Fibroblast of pulmonary artery (primary cell): ENCODE measurements at regions not wholly inside any gene's neighbourhood (a gene's known extent, or its start where the extent isn't known, plus 50 kb on each side); places are given as distances from the start of the nearest gene placed in this dataset.
"Not testable (repeated sequence)": the region's sequence is repeated elsewhere in the genome, so short reads cannot be mapped to it uniquely, and the experiment has no call there.

Source experiments
- DNase-seq: peaks from one replicate; pipeline ENCODE4 v3.0.0-alpha.2; 2010; ENCODE audit warnings: low read depth
- H3K4me3 ChIP-seq: replicated peaks from 2 replicates; pipeline ENCODE4 v1.5.1; 2011; ENCODE audit warnings: low read depth, mild to moderate bottlenecking, control low read depth, low read length, moderate library complexity
- TF ChIP-seq, protein P1 (sequence below): IDR thresholded peaks from 2 replicates; pipeline ENCODE4 v1.5.1; 2011; ENCODE audit warnings: mild to moderate bottlenecking, control low read depth, low read length, inconsistent platforms; ENCODE audit errors: missing control alignments

- TF ChIP-seq, protein P1, sequence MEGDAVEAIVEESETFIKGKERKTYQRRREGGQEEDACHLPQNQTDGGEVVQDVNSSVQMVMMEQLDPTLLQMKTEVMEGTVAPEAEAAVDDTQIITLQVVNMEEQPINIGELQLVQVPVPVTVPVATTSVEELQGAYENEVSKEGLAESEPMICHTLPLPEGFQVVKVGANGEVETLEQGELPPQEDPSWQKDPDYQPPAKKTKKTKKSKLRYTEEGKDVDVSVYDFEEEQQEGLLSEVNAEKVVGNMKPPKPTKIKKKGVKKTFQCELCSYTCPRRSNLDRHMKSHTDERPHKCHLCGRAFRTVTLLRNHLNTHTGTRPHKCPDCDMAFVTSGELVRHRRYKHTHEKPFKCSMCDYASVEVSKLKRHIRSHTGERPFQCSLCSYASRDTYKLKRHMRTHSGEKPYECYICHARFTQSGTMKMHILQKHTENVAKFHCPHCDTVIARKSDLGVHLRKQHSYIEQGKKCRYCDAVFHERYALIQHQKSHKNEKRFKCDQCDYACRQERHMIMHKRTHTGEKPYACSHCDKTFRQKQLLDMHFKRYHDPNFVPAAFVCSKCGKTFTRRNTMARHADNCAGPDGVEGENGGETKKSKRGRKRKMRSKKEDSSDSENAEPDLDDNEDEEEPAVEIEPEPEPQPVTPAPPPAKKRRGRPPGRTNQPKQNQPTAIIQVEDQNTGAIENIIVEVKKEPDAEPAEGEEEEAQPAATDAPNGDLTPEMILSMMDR: no peak
- no peak overlapping the region for H3K4me3 ChIP-seq
- DNase-seq: peak; percentile 33
These were observed 457.0 kb downstream of the PLOD2 start for GRCh38 chr3:145704020-145704419.

- H3K4me3 ChIP-seq, DNase-seq: not testable (repeated sequence)
These were observed 451.2 kb downstream of the PLOD2 start for GRCh38 chr3:145709779-145710178.

DNA sequence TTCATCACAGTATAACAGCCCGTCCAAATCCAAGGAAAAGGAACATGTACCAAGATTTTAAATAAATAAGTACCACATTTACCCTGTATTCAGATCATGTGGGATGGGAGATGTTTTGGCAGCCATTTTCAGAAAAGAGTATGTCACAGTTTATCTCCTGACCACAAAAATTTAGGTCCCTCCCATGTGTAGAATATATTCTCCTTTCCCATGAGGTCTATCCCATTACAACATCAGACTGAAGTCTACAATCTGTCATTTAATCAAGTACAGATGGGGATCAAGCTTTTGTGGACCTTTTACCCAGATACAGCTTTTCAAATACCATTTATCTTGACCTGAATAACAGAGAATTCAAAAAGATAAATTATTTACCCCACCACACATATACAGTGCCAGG, 444.5 kb downstream of the PLOD2 start:
- H3K4me3 ChIP-seq: no peak overlapping the region
- peak; percentile 36 for DNase-seq
- TF ChIP-seq, protein P1: no peak

DNA sequence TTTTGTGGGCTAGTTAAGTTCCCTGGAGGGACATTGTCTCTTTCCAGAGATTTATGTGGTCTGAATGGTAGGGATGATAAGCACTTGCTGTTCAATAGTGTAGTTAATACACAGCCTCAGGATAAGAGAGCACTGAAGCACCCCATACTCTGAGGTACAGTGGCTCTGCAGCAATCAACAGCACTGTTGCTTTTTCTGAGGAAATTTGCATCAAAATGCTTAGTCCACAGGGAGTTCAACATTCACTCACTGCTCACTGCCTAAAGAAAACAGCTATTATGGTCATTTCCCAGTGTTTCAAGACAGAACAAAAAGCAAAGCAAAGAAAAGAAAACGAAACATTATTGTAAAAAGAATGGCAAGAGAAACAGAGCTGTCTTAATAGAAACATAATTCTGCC, 441.9 kb downstream of the PLOD2 start:
- TF ChIP-seq, protein P1: no peak
- H3K4me3 ChIP-seq: no peak overlapping the region
- DNase-seq: no peak

DNA sequence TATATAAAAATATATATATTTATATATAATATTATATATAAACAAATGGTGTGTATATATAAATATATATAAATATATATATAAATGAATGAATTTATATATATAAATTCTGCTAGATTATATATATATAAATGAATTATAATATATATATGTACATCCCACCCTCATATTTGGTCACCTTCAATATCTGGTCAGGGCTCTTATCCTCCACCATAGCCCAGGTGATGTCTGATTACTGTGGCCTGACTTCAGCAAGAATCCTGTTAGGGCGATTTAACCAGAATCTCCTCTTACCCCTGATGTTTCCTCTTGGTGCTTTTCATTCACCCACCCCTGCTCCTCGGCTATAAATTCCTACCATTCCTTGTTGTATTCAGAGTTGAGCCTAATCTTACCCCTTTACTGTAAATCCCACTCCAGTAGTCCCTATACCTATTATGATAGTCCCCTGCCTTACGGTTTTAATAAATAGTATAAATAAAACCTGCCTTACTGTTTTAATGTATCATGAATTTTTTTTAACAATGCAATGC, 439.6 kb downstream of the PLOD2 start:
- H3K4me3 ChIP-seq: no peak overlapping the region
- TF ChIP-seq, protein P1: no peak
- no peak for DNase-seq

DNA sequence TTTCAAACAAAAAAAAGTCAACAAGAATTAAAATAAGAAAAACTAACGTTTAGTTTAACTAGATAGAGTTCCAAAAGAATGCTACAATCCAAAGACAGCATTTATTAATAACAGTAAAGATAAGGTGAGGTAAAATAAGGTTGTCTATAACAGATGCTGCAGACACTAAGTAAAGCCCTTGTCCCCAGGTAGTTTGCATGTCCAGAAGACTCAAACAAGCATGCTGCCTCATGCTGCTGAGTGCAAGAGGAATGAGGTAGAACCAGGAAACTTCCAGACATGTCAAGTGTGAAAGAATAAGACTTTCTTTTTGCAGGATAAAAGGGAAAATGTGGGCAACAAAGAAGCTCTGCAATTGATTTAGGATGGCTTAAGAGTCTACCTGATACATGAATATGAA, 439.2 kb downstream of the PLOD2 start:
- no peak overlapping the region for H3K4me3 ChIP-seq
- DNase-seq: no peak
- TF ChIP-seq, protein P1: no peak

DNA sequence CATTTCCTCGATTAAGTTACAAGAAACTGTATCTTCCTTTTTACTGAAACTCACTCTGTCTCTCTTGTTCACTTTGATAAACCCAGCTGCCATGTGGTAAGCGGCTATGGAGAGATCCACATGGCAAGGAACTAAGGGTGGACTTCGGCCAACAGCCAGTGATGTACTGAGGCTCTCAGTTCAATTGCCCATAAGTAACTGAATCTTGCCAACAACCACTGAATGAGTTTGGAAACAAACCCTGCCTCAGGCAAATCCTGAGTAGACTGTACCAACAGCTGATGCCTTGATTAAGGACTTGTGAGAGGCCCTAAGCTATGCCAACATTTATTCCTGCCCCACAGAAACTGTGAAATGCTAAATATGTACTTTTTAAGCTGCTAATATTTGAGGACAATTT, 433.5 kb downstream of the PLOD2 start:
- H3K4me3 ChIP-seq: no peak overlapping the region
- TF ChIP-seq, protein P1: no peak
- DNase-seq: no peak

DNA sequence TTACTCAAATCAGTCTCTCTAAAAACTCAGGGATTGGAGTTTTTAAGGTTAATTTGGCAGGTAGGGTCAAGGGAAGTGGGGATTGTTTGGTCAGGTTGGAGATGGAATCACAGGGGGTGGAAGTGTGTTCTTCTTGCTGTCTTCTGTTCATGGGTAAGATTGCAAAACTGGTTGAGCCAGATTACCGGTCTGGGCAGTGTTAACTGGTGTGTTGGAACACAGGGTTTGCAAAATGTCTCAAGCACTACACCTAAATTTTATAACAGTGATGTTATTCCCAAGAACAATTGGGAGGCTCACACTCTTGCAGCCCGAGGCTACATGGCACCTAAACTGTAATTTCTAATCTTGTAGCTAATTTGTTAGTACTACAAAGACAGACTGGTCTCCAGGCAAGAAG, 425.4 kb downstream of the PLOD2 start:
- TF ChIP-seq, protein P1: no peak
- no peak for DNase-seq
- H3K4me3 ChIP-seq: no peak overlapping the region
